Thyroid gland (tissue), 4 donors: ENCODE measurements at regions not wholly inside any gene's neighbourhood (a gene's known extent, or its start where the extent isn't known, plus 50 kb on each side); places are given as distances from the start of the nearest gene placed in this dataset.

Source experiments
- POLR2A ChIP-seq, 2 donors: fragments of 450-650 bp; IDR thresholded peaks; one replicate each; pipeline ENCODE4 v1.6.1; 2017; ENCODE audit warnings: antibody characterized with exemption in 2 of 2, mild to moderate bottlenecking in 2 of 2, moderate library complexity in 1 of 2
- TF ChIP-seq, protein P1 (sequence below), 6 experiments: fragments of 200-600 bp in 3 of 6; fragments of 450-650 bp in 3 of 6; sonication (generic) in 3 of 6; IDR thresholded peaks; one replicate each; pipeline ENCODE4 v1.5.1; 2016 to 2019; ENCODE audit warnings: antibody characterized with exemption in 6 of 6, mild to moderate bottlenecking in 2 of 6, inconsistent platforms in 1 of 6, moderate library complexity in 1 of 6

DNA sequence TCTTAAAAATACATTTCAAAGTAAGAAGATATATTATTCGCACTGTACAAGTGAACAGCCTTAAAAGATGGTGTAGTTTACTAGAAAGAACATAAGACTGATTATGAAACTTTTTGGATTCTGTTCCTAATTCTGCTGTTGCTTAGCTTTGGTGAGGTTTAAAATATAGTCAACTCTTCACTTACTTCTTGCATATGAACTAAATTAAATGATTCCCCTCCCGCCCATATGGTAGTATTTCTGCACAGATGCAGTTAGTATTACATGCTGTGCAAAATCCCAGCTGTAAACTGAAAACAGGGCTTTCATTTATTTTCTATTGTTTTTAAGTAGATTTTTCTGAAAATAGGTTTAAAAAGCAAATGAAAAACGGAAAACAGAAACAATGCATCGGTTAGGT is 345.4 kb upstream of the NCAM2 start:
- TF ChIP-seq, protein P1, sequence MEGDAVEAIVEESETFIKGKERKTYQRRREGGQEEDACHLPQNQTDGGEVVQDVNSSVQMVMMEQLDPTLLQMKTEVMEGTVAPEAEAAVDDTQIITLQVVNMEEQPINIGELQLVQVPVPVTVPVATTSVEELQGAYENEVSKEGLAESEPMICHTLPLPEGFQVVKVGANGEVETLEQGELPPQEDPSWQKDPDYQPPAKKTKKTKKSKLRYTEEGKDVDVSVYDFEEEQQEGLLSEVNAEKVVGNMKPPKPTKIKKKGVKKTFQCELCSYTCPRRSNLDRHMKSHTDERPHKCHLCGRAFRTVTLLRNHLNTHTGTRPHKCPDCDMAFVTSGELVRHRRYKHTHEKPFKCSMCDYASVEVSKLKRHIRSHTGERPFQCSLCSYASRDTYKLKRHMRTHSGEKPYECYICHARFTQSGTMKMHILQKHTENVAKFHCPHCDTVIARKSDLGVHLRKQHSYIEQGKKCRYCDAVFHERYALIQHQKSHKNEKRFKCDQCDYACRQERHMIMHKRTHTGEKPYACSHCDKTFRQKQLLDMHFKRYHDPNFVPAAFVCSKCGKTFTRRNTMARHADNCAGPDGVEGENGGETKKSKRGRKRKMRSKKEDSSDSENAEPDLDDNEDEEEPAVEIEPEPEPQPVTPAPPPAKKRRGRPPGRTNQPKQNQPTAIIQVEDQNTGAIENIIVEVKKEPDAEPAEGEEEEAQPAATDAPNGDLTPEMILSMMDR (IDR thresholded peaks at IDR 0.05) = no peak
- no peak for TF ChIP-seq POLR2A (IDR thresholded peaks at IDR 0.05)
